ENCODE measurements at regions not wholly inside any gene's neighbourhood (a gene's known extent, or its start where the extent isn't known, plus 50 kb on each side); places are given as distances from the start of the nearest gene placed in this dataset.

DNA sequence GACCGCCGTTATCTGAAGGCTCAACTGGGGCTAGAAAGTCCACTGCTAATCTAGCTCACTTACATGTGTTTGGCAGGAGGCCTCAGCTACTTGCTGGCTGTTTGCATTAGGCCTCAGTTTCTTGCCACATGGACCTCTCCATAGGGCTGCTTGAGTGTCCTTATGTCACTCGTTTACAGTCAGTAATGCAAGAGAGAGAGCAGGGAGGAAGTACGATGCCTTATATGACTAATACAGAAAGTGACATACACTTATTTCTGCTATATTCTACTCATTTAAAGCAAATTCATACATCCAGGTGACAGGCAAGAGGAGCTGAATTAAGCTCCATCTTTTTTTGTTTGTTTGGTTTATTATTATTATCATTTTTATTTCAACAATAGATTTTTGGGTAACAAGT, 179.6 kb downstream of the LURAP1L start:
- TF ChIP-seq ZNF274 (IDR thresholded peaks at IDR 0.05; ENCODE audit: low read depth, low read length) (no peak), SUZ12 (IDR thresholded peaks at IDR 0.05; ENCODE audit: extremely low read depth, insufficient read depth, insufficient read length) (no peak), YY1 (IDR thresholded peaks at IDR 0.05; ENCODE audit: insufficient read depth, insufficient read length) (no peak)
